ENCODE measurements at regions not wholly inside any gene's neighbourhood (a gene's known extent, or its start where the extent isn't known, plus 50 kb on each side); places are given as distances from the start of the nearest gene placed in this dataset.

DNA sequence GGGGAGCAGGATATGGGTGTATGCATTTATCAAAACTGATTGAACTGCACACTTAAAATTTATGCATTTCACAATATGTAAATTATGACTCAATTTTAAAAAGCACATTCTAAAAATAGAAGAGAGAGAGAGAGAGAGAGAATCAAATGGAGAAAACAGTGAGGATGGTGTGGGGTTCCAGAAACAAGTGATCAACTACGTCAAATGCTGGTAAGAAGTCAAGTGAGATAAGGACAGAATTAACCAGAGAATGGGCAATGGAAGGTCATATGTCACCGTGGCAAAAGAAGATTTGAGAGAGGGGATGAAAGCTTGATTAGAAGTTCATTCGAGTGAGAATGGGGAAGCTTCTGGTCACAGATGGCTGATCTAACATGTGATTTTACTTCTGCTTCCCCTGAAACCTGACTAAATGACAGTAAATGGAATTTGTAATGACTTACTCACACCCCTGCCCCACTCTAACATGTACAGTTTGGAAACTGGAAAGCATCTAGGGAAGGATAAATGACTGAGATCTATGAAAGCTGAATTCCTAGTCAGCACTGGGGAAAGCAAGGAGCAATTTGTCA, 276.5 kb upstream of the AMIGO2 start:
- Histone ChIP-seq H3K4me2 (ENCODE audit: low read length, poor library complexity, severe bottlenecking) (no peak overlapping the region), H3K18ac (ENCODE audit: low read depth in 1 of 2, low read length in 2 of 2) (no peak overlapping the region), H3K9ac (ENCODE audit: low read length) (no peak overlapping the region), H3K36me3 (ENCODE audit: control insufficient read depth in 1 of 2, insufficient read depth in 2 of 2, low read depth in 1 of 2, low read length in 2 of 2) (no peaks in the 10 kb centered on the region), H2BK5ac (ENCODE audit: low read depth, low read length, poor library complexity, severe bottlenecking) (no peak overlapping the region), H2BK120ac (ENCODE audit: low read depth, low read length) (no peak overlapping the region), H3K27me3 (ENCODE audit: control insufficient read depth in 1 of 2, insufficient read depth in 1 of 2, low read length in 2 of 2) (no peaks in the 10 kb centered on the region), H2AK5ac (ENCODE audit: low read length, severe bottlenecking) (no peak overlapping the region), H2BK15ac (ENCODE audit: low read depth, poor library complexity, severe bottlenecking) (no peak overlapping the region), H2AFZ (ENCODE audit: low read depth, low read length) (no peak overlapping the region), H3K4ac (ENCODE audit: low read depth in 1 of 2, low read length in 2 of 2) (no peak overlapping the region), H4K91ac (ENCODE audit: low read length) (no peak overlapping the region), H3K23ac (ENCODE audit: low read length in 2 of 2) (no peak overlapping the region), H3K9me3 (ENCODE audit: control insufficient read depth, low read length) (no peaks in the 10 kb centered on the region), H2BK12ac (ENCODE audit: low read length in 2 of 2) (no peak overlapping the region), H3K79me1 (replicated peaks; ENCODE audit: low read length, poor library complexity, severe bottlenecking) (no peaks in the 10 kb centered on the region), H3K4me3 (ENCODE audit: insufficient read depth in 1 of 2, low read depth in 1 of 2, low read length in 2 of 2) (no peak overlapping the region), H3K27ac (ENCODE audit: low read length, poor library complexity, severe bottlenecking) (no peak overlapping the region), H4K8ac (ENCODE audit: low read length) (no peak overlapping the region), H3K4me1 (ENCODE audit: control insufficient read depth, insufficient read depth, low read depth, low read length) (no peaks in the 10 kb centered on the region), H3K14ac (ENCODE audit: low read length in 2 of 2) (no peak overlapping the region)
- no peak for DNase-seq
- WGBS: 88% methylated on average over 3 of the region's 3 CpGs

DNA sequence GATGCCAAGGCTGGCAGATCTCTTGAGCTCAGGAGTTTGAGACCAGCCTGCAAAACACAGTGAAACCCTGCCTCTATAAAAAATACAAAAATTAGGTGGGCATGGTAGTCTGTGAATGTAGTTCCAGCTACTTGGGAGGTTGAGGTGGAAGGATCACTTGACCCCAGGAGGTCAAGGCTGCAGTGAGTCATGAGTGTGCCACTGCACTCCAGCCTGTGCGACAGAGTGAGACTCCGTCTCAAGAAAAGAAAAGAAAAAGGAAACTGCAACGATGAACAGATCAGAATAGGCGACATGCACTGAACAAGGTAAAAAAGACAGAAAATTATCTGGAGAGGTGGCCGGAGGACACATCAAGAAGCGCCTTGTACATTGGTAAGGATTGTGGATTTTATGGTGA, 273.7 kb upstream of the AMIGO2 start:
- no peak overlapping the region for H3K4me3 ChIP-seq (ENCODE audit: insufficient read depth in 1 of 2, low read depth in 1 of 2, low read length in 2 of 2)
- H3K14ac ChIP-seq (ENCODE audit: low read length in 2 of 2): no peak overlapping the region
- no peak overlapping the region for H2AFZ ChIP-seq (ENCODE audit: low read depth, low read length)
- H3K27ac ChIP-seq (ENCODE audit: low read length, poor library complexity, severe bottlenecking): no peak overlapping the region
- H3K23ac ChIP-seq (ENCODE audit: low read length in 2 of 2): no peak overlapping the region
- no peaks in the 10 kb centered on the region for H3K27me3 ChIP-seq (ENCODE audit: control insufficient read depth in 1 of 2, insufficient read depth in 1 of 2, low read length in 2 of 2)
- H2BK12ac ChIP-seq (ENCODE audit: low read length in 2 of 2): no peak overlapping the region
- no peak overlapping the region for H3K9ac ChIP-seq (ENCODE audit: low read length)
- no peaks in the 10 kb centered on the region for H3K36me3 ChIP-seq (ENCODE audit: control insufficient read depth in 1 of 2, insufficient read depth in 2 of 2, low read depth in 1 of 2, low read length in 2 of 2)
- H4K91ac ChIP-seq (ENCODE audit: low read length): no peak overlapping the region
- 61% methylated on average over 6 of the region's 6 CpGs for WGBS
- H2AK5ac ChIP-seq (ENCODE audit: low read length, severe bottlenecking): no peak overlapping the region
- no peaks in the 10 kb centered on the region for H3K4me1 ChIP-seq (ENCODE audit: control insufficient read depth, insufficient read depth, low read depth, low read length)
- no peak overlapping the region for H3K4me2 ChIP-seq (ENCODE audit: low read length, poor library complexity, severe bottlenecking)
- H4K8ac ChIP-seq (ENCODE audit: low read length): no peak overlapping the region
- H3K79me1 ChIP-seq (replicated peaks; ENCODE audit: low read length, poor library complexity, severe bottlenecking): no peaks in the 10 kb centered on the region
- H3K9me3 ChIP-seq (ENCODE audit: control insufficient read depth, low read length): no peaks in the 10 kb centered on the region
- no peak overlapping the region for H2BK5ac ChIP-seq (ENCODE audit: low read depth, low read length, poor library complexity, severe bottlenecking)
- H3K18ac ChIP-seq (ENCODE audit: low read depth in 1 of 2, low read length in 2 of 2): no peak overlapping the region
- H3K4ac ChIP-seq (ENCODE audit: low read depth in 1 of 2, low read length in 2 of 2): no peak overlapping the region
- H2BK120ac ChIP-seq (ENCODE audit: low read depth, low read length): no peak overlapping the region
- DNase-seq: peak; percentile 4
- H2BK15ac ChIP-seq (ENCODE audit: low read depth, poor library complexity, severe bottlenecking): no peak overlapping the region

DNA sequence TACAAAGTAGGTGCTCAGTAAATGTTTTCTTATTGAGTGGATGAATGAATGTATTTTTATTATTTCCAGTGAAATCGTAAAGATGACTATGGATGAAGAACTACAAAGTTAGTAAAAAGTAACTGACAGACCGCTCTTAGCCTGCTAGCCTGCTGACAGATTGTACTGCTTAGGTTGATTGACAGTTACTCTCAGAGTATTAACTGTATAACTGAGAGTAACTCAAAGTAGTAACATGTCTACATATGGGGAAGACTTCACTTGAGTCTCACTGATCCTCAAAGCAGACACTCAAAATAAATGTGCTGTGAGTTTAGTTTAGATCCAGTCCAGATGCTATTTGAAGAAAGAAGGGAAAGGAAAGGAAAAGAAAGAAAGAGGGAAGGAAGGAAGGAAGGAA, 272.3 kb upstream of the AMIGO2 start:
- Histone ChIP-seq H3K9me3 (ENCODE audit: control insufficient read depth, low read length) (no peaks in the 10 kb centered on the region), H2BK120ac (ENCODE audit: low read depth, low read length) (no peak overlapping the region), H3K4me2 (ENCODE audit: low read length, poor library complexity, severe bottlenecking) (no peak overlapping the region), H3K27me3 (ENCODE audit: control insufficient read depth in 1 of 2, insufficient read depth in 1 of 2, low read length in 2 of 2) (no peaks in the 10 kb centered on the region), H2BK5ac (ENCODE audit: low read depth, low read length, poor library complexity, severe bottlenecking) (no peak overlapping the region), H3K4me1 (ENCODE audit: control insufficient read depth, insufficient read depth, low read depth, low read length) (no peaks in the 10 kb centered on the region), H3K4me3 (ENCODE audit: insufficient read depth in 1 of 2, low read depth in 1 of 2, low read length in 2 of 2) (no peak overlapping the region), H2AFZ (ENCODE audit: low read depth, low read length) (no peak overlapping the region), H3K9ac (ENCODE audit: low read length) (no peak overlapping the region), H3K4ac (ENCODE audit: low read depth in 1 of 2, low read length in 2 of 2) (no peak overlapping the region), H3K79me1 (replicated peaks; ENCODE audit: low read length, poor library complexity, severe bottlenecking) (no peaks in the 10 kb centered on the region), H3K27ac (ENCODE audit: low read length, poor library complexity, severe bottlenecking) (no peak overlapping the region), H4K8ac (ENCODE audit: low read length) (no peak overlapping the region), H2BK12ac (ENCODE audit: low read length in 2 of 2) (no peak overlapping the region), H4K91ac (ENCODE audit: low read length) (no peak overlapping the region), H3K36me3 (ENCODE audit: control insufficient read depth in 1 of 2, insufficient read depth in 2 of 2, low read depth in 1 of 2, low read length in 2 of 2) (no peaks in the 10 kb centered on the region), H3K23ac (ENCODE audit: low read length in 2 of 2) (no peak overlapping the region), H3K14ac (ENCODE audit: low read length in 2 of 2) (no peak overlapping the region), H2BK15ac (ENCODE audit: low read depth, poor library complexity, severe bottlenecking) (no peak overlapping the region), H3K18ac (ENCODE audit: low read depth in 1 of 2, low read length in 2 of 2) (no peak overlapping the region), H2AK5ac (ENCODE audit: low read length, severe bottlenecking) (no peak overlapping the region)
- WGBS: 98% methylated on average over 2 of the region's 2 CpGs
- no peak for DNase-seq

DNA sequence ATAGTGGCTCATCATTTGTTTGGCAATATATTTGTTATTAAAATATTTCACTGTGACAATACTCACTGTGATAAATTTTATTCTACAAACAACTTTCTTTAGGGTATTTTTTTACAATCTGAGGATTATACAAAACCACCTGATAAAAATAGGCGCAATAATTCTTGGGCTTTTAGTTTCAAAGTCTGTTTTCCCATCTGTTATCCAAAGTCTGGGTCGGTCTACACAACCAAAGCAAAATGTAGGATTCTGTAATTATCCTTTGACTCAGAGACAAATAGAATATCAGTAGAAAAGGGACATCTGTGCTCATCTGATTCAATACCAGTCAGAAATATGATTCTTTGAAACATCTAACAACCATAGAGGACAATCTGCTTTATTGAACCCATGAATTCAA, 271.8 kb upstream of the AMIGO2 start:
- no peak for DNase-seq
- H3K4me3 ChIP-seq (ENCODE audit: insufficient read depth in 1 of 2, low read depth in 1 of 2, low read length in 2 of 2): no peak overlapping the region
- no peak overlapping the region for H2AK5ac ChIP-seq (ENCODE audit: low read length, severe bottlenecking)
- H3K27ac ChIP-seq (ENCODE audit: low read length, poor library complexity, severe bottlenecking): no peak overlapping the region
- H3K23ac ChIP-seq (ENCODE audit: low read length in 2 of 2): no peak overlapping the region
- no peak overlapping the region for H2BK5ac ChIP-seq (ENCODE audit: low read depth, low read length, poor library complexity, severe bottlenecking)
- no peak overlapping the region for H3K9ac ChIP-seq (ENCODE audit: low read length)
- no peak overlapping the region for H2BK12ac ChIP-seq (ENCODE audit: low read length in 2 of 2)
- H3K18ac ChIP-seq (ENCODE audit: low read depth in 1 of 2, low read length in 2 of 2): no peak overlapping the region
- H3K4me1 ChIP-seq (ENCODE audit: control insufficient read depth, insufficient read depth, low read depth, low read length): no peaks in the 10 kb centered on the region
- H3K79me1 ChIP-seq (replicated peaks; ENCODE audit: low read length, poor library complexity, severe bottlenecking): no peaks in the 10 kb centered on the region
- H2BK15ac ChIP-seq (ENCODE audit: low read depth, poor library complexity, severe bottlenecking): no peak overlapping the region
- H3K14ac ChIP-seq (ENCODE audit: low read length in 2 of 2): no peak overlapping the region
- no peak overlapping the region for H2BK120ac ChIP-seq (ENCODE audit: low read depth, low read length)
- no peak overlapping the region for H3K4me2 ChIP-seq (ENCODE audit: low read length, poor library complexity, severe bottlenecking)
- no peaks in the 10 kb centered on the region for H3K36me3 ChIP-seq (ENCODE audit: control insufficient read depth in 1 of 2, insufficient read depth in 2 of 2, low read depth in 1 of 2, low read length in 2 of 2)
- no peak overlapping the region for H4K91ac ChIP-seq (ENCODE audit: low read length)
- H3K27me3 ChIP-seq (ENCODE audit: control insufficient read depth in 1 of 2, insufficient read depth in 1 of 2, low read length in 2 of 2): peaks cover 0 to 3% of the 10 kb centered on the region in 2 experiments
- H3K9me3 ChIP-seq (ENCODE audit: control insufficient read depth, low read length): no peaks in the 10 kb centered on the region
- H4K8ac ChIP-seq (ENCODE audit: low read length): no peak overlapping the region
- no CpG with 5 or more reads among the region's 2 CpGs for WGBS
- H3K4ac ChIP-seq (ENCODE audit: low read depth in 1 of 2, low read length in 2 of 2): no peak overlapping the region
- H2AFZ ChIP-seq (ENCODE audit: low read depth, low read length): no peak overlapping the region
